HFF-Myc (cell line): ENCODE measurements at regions not wholly inside any gene's neighbourhood (a gene's known extent, or its start where the extent isn't known, plus 50 kb on each side); places are given as distances from the start of the nearest gene placed in this dataset.

Experiments used
- DNase-seq: peaks from one replicate; pipeline ENCODE4 v3.0.0-alpha.2; 2011; ENCODE audit warnings: low read depth; ENCODE audit errors: extremely low read depth
- H3K4me3 ChIP-seq: replicated peaks from 2 replicates; pipeline ENCODE4 v1.5.1; 2011; ENCODE audit warnings: low read depth, mild to moderate bottlenecking, control low read depth, low read length
- CTCF ChIP-seq: IDR thresholded peaks from 2 replicates; pipeline ENCODE4 v1.5.1; 2012; ENCODE audit warnings: mild to moderate bottlenecking, low read depth, low read length, control low read depth; ENCODE audit errors: missing control alignments

- no peak for DNase-seq
- no peak overlapping the region for H3K4me3 ChIP-seq
- TF ChIP-seq CTCF, result no peak
These were observed 325.7 kb downstream of the SAMD5 start for GRCh38 chr6:147834084-147834776.

- no peak overlapping the region for H3K4me3 ChIP-seq
- no peak for TF ChIP-seq CTCF
- DNase-seq, result no peak
These were observed 329.1 kb downstream of the SAMD5 start for GRCh38 chr6:147837540-147837939.

- no peak overlapping the region for H3K4me3 ChIP-seq
- DNase-seq, result no peak
- no peak for TF ChIP-seq CTCF
These were observed 331.5 kb downstream of the SAMD5 start for GRCh38 chr6:147839708-147840610.

- DNase-seq, result no peak
- no peak for TF ChIP-seq CTCF
- no peak overlapping the region for H3K4me3 ChIP-seq
These were observed 333.2 kb downstream of the SAMD5 start for GRCh38 chr6:147841547-147842148.

GRCh38 chr6:147849401-147850330, 341.2 kb downstream of the SAMD5 start:
- H3K4me3 ChIP-seq, result no peak overlapping the region
- no peak for TF ChIP-seq CTCF
- DNase-seq, result no peak

GRCh38 chr6:147852772-147853171, 344.3 kb downstream of the SAMD5 start:
- no peak overlapping the region for H3K4me3 ChIP-seq
- DNase-seq, result no peak
- no peak for TF ChIP-seq CTCF
